Activated CD8-positive, alpha-beta memory T cell treated with anti-CD3 and anti-CD28 coated beads, Interleukin-2, amount 10 ng/mL, durations not matched to agents 7 days and 5 days (primary cell): ENCODE measurements at regions not wholly inside any gene's neighbourhood (a gene's known extent, or its start where the extent isn't known, plus 50 kb on each side); places are given as distances from the start of the nearest gene placed in this dataset.

Experiments used
- ATAC-seq: fragments of 150-1000 bp; cut with Tn5 transposase; one replicate; pipeline ENCODE4 v1.10.0; 2021; ENCODE audit warnings: moderate library complexity
- CTCF ChIA-PET: fragments of 350-600 bp; sonication (Branson Sonifier 250); formaldehyde crosslinking; loops from one replicate; lab custom pipeline; 2021; ENCODE audit warnings: antibody characterized with exemption; lab: Charles Lee
- DNase-seq: peaks from one replicate; pipeline ENCODE4 v3.0.0-alpha.2; 2020
- H3K27ac Mint-ChIP-seq: one replicate; pipeline ENCODE4 v1.8.0; 2021; ENCODE audit warnings: mild to moderate bottlenecking, mixed read lengths
- H3K27me3 Mint-ChIP-seq: one replicate; pipeline ENCODE4 v1.8.0; 2021; ENCODE audit warnings: mixed read lengths
- H3K36me3 Mint-ChIP-seq: one replicate; pipeline ENCODE4 v1.8.0; 2021; ENCODE audit warnings: mild to moderate bottlenecking, mixed read lengths
- H3K4me1 Mint-ChIP-seq: one replicate; pipeline ENCODE4 v1.8.0; 2021; ENCODE audit warnings: mixed read lengths
- H3K4me3 Mint-ChIP-seq: one replicate; pipeline ENCODE4 v1.8.0; 2021; ENCODE audit warnings: mild to moderate bottlenecking, moderate library complexity, mixed read lengths
- H3K9me3 Mint-ChIP-seq: one replicate; pipeline ENCODE4 v1.8.0; 2022; ENCODE audit warnings: low read depth, mixed read lengths

- CTCF ChIA-PET: no interaction called here
These were observed 391.7 kb upstream of the NWD2 start for GRCh38 chr4:36852856-36853255.

GRCh38 chr4:36854554-36854953 is 390.0 kb upstream of the NWD2 start:
- ATAC-seq (no peak), DNase-seq (no peak)
- no peak overlapping the region for H3K4me3 Mint-ChIP-seq
- no peaks in the 10 kb centered on the region for H3K9me3 Mint-ChIP-seq
- CTCF ChIA-PET: no interaction called here
- H3K4me1 Mint-ChIP-seq: no peaks in the 10 kb centered on the region
- H3K27me3 Mint-ChIP-seq: no peaks in the 10 kb centered on the region
- no peaks in the 10 kb centered on the region for H3K36me3 Mint-ChIP-seq
- no peak overlapping the region for H3K27ac Mint-ChIP-seq

More at GRCh38 chr4:36852856-36853255, 391.7 kb upstream of the NWD2 start:
- H3K36me3 Mint-ChIP-seq: no peaks in the 10 kb centered on the region
- DNase-seq: no peak
- no peak for ATAC-seq
- no peak overlapping the region for H3K27ac Mint-ChIP-seq
- no peaks in the 10 kb centered on the region for H3K27me3 Mint-ChIP-seq
- no peak overlapping the region for H3K4me3 Mint-ChIP-seq
- no peaks in the 10 kb centered on the region for H3K4me1 Mint-ChIP-seq
- H3K9me3 Mint-ChIP-seq: no peaks in the 10 kb centered on the region

- Mint-ChIP-seq H3K9me3 (no peaks in the 10 kb centered on the region), H3K4me1 (no peaks in the 10 kb centered on the region), H3K27ac (no peak overlapping the region), H3K36me3 (no peaks in the 10 kb centered on the region), H3K4me3 (no peak overlapping the region), H3K27me3 (peaks cover 2% of the 10 kb centered on the region)
- DNase-seq: no peak
- ATAC-seq: no peak
- CTCF ChIA-PET: no interaction called here
These were observed 380.9 kb upstream of the NWD2 start for GRCh38 chr4:36863601-36864000.

GRCh38 chr4:36870121-36870520 is 374.4 kb upstream of the NWD2 start:
- Mint-ChIP-seq H3K36me3 (no peaks in the 10 kb centered on the region), H3K27ac (no peak overlapping the region), H3K4me3 (no peak overlapping the region), H3K27me3 (no peaks in the 10 kb centered on the region), H3K9me3 (no peaks in the 10 kb centered on the region), H3K4me1 (no peaks in the 10 kb centered on the region)
- CTCF ChIA-PET: no interaction called here
- ATAC-seq: no peak
- DNase-seq: no peak

- H3K27ac Mint-ChIP-seq: no peak overlapping the region
- CTCF ChIA-PET: no interaction called here
- H3K4me3 Mint-ChIP-seq: no peak overlapping the region
- no peaks in the 10 kb centered on the region for H3K27me3 Mint-ChIP-seq
- no peaks in the 10 kb centered on the region for H3K36me3 Mint-ChIP-seq
- ATAC-seq (no peak), DNase-seq (no peak)
- no peaks in the 10 kb centered on the region for H3K4me1 Mint-ChIP-seq
- no peaks in the 10 kb centered on the region for H3K9me3 Mint-ChIP-seq
These were observed 371.9 kb upstream of the NWD2 start for GRCh38 chr4:36872679-36873078.

- no peaks in the 10 kb centered on the region for H3K36me3 Mint-ChIP-seq
- H3K9me3 Mint-ChIP-seq: no peaks in the 10 kb centered on the region
- no peaks in the 10 kb centered on the region for H3K27me3 Mint-ChIP-seq
- H3K27ac Mint-ChIP-seq: no peak overlapping the region
- ATAC-seq: no peak
- no peak for DNase-seq
- H3K4me1 Mint-ChIP-seq: no peaks in the 10 kb centered on the region
- H3K4me3 Mint-ChIP-seq: no peak overlapping the region
- CTCF ChIA-PET: no interaction called here
These were observed 360.4 kb upstream of the NWD2 start for GRCh38 chr4:36884151-36884550.

GRCh38 chr4:36891971-36892370 is 352.6 kb upstream of the NWD2 start:
- H3K9me3 Mint-ChIP-seq: no peaks in the 10 kb centered on the region
- H3K4me3 Mint-ChIP-seq: no peak overlapping the region
- no peak overlapping the region for H3K27ac Mint-ChIP-seq
- no peaks in the 10 kb centered on the region for H3K4me1 Mint-ChIP-seq
- CTCF ChIA-PET: no interaction called here
- DNase-seq: no peak
- no peak for ATAC-seq
- no peaks in the 10 kb centered on the region for H3K36me3 Mint-ChIP-seq
- H3K27me3 Mint-ChIP-seq: no peaks in the 10 kb centered on the region

- ATAC-seq (no peak), DNase-seq (no peak)
- H3K4me1 Mint-ChIP-seq: no peaks in the 10 kb centered on the region
- no peaks in the 10 kb centered on the region for H3K27me3 Mint-ChIP-seq
- H3K36me3 Mint-ChIP-seq: no peaks in the 10 kb centered on the region
- H3K27ac Mint-ChIP-seq: no peak overlapping the region
- H3K4me3 Mint-ChIP-seq: no peak overlapping the region
- H3K9me3 Mint-ChIP-seq: peaks cover 1% of the 10 kb centered on the region
- CTCF ChIA-PET: no interaction called here
These were observed 344.0 kb upstream of the NWD2 start for GRCh38 chr4:36900446-36900987.

GRCh38 chr4:36904823-36905222 is 339.7 kb upstream of the NWD2 start:
- Mint-ChIP-seq H3K27ac (no peak overlapping the region), H3K4me3 (no peak overlapping the region), H3K27me3 (no peaks in the 10 kb centered on the region), H3K4me1 (no peaks in the 10 kb centered on the region), H3K36me3 (no peaks in the 10 kb centered on the region), H3K9me3 (no peaks in the 10 kb centered on the region)
- ATAC-seq: no peak
- DNase-seq: no peak
- CTCF ChIA-PET: no interaction called here

GRCh38 chr4:36914106-36914505 is 330.4 kb upstream of the NWD2 start:
- H3K4me1 Mint-ChIP-seq: no peaks in the 10 kb centered on the region
- CTCF ChIA-PET: no interaction called here
- H3K36me3 Mint-ChIP-seq: no peaks in the 10 kb centered on the region
- no peak overlapping the region for H3K4me3 Mint-ChIP-seq
- no peak overlapping the region for H3K27ac Mint-ChIP-seq
- H3K9me3 Mint-ChIP-seq: no peaks in the 10 kb centered on the region
- no peak for DNase-seq
- ATAC-seq: no peak
- no peaks in the 10 kb centered on the region for H3K27me3 Mint-ChIP-seq

- Mint-ChIP-seq H3K27ac (no peak overlapping the region), H3K4me1 (no peaks in the 10 kb centered on the region), H3K9me3 (no peaks in the 10 kb centered on the region), H3K27me3 (no peaks in the 10 kb centered on the region), H3K4me3 (no peak overlapping the region), H3K36me3 (no peaks in the 10 kb centered on the region)
- no peak for DNase-seq
- ATAC-seq: no peak
- CTCF ChIA-PET: no interaction called here
These were observed 328.8 kb upstream of the NWD2 start for GRCh38 chr4:36915717-36916116.

GRCh38 chr4:36917413-36917812 is 327.1 kb upstream of the NWD2 start:
- Mint-ChIP-seq H3K27me3 (no peaks in the 10 kb centered on the region), H3K4me3 (no peak overlapping the region), H3K4me1 (no peaks in the 10 kb centered on the region), H3K9me3 (no peaks in the 10 kb centered on the region), H3K36me3 (no peaks in the 10 kb centered on the region), H3K27ac (no peak overlapping the region)
- ATAC-seq: no peak
- DNase-seq: no peak
- CTCF ChIA-PET: no interaction called here

- ATAC-seq (no peak), DNase-seq (no peak)
- no peak overlapping the region for H3K27ac Mint-ChIP-seq
- no peaks in the 10 kb centered on the region for H3K4me1 Mint-ChIP-seq
- no peaks in the 10 kb centered on the region for H3K9me3 Mint-ChIP-seq
- H3K4me3 Mint-ChIP-seq: no peak overlapping the region
- H3K36me3 Mint-ChIP-seq: no peaks in the 10 kb centered on the region
- CTCF ChIA-PET: no interaction called here
- no peaks in the 10 kb centered on the region for H3K27me3 Mint-ChIP-seq
These were observed 324.8 kb upstream of the NWD2 start for GRCh38 chr4:36919721-36920120.

- H3K9me3 Mint-ChIP-seq: no peaks in the 10 kb centered on the region
- H3K4me3 Mint-ChIP-seq: no peak overlapping the region
- CTCF ChIA-PET: no interaction called here
- H3K27me3 Mint-ChIP-seq: no peaks in the 10 kb centered on the region
- ATAC-seq (no peak), DNase-seq (no peak)
- H3K27ac Mint-ChIP-seq: no peak overlapping the region
- no peaks in the 10 kb centered on the region for H3K4me1 Mint-ChIP-seq
- H3K36me3 Mint-ChIP-seq: no peaks in the 10 kb centered on the region
These were observed 322.9 kb upstream of the NWD2 start for GRCh38 chr4:36921476-36922216.
